ENCODE measurements at regions not wholly inside any gene's neighbourhood (a gene's known extent, or its start where the extent isn't known, plus 50 kb on each side); places are given as distances from the start of the nearest gene placed in this dataset.
"Not testable (repeated sequence)": the region's sequence is repeated elsewhere in the genome, so short reads cannot be mapped to it uniquely, and the experiment has no call there.

GRCh38 chr18:78497641-78498040, 482.0 kb upstream of the SALL3 start:
- TF ChIP-seq CTCF (IDR thresholded peaks at IDR 0.05; ENCODE audit: low read depth, low read length, missing control alignments), result no peak
- in situ Hi-C loops (cut with HindIII; ENCODE audit: low sequenced_read_pairs), result no loop called here
- no peak for DNase-seq (ENCODE audit: low read depth)
- no peak overlapping the region for H3K4me3 ChIP-seq (ENCODE audit: low read depth, low read length)

- no peak overlapping the region for H3K4me3 ChIP-seq (ENCODE audit: low read depth, low read length)
- no peak for DNase-seq (ENCODE audit: low read depth)
- in situ Hi-C loops (cut with HindIII; ENCODE audit: low sequenced_read_pairs), result no loop called here
- TF ChIP-seq CTCF (IDR thresholded peaks at IDR 0.05; ENCODE audit: low read depth, low read length, missing control alignments), result no peak
Measured at GRCh38 chr18:78499586-78499985, 480.0 kb upstream of the SALL3 start.

- in situ Hi-C loops (cut with HindIII; ENCODE audit: low sequenced_read_pairs), result no loop called here
- no peak for DNase-seq (ENCODE audit: low read depth)
- TF ChIP-seq CTCF (IDR thresholded peaks at IDR 0.05; ENCODE audit: low read depth, low read length, missing control alignments), result no peak
Measured at GRCh38 chr18:78501251-78501650, 478.4 kb upstream of the SALL3 start.

GRCh38 chr18:78503129-78503528, 476.5 kb upstream of the SALL3 start:
- no peak overlapping the region for H3K4me3 ChIP-seq (ENCODE audit: low read depth, low read length)
- no peak for DNase-seq (ENCODE audit: low read depth)
- TF ChIP-seq CTCF (IDR thresholded peaks at IDR 0.05; ENCODE audit: low read depth, low read length, missing control alignments), result no peak
- in situ Hi-C loops (cut with HindIII; ENCODE audit: low sequenced_read_pairs), result no loop called here

More at GRCh38 chr18:78501251-78501650, 478.4 kb upstream of the SALL3 start:
- no peak overlapping the region for H3K4me3 ChIP-seq (ENCODE audit: low read depth, low read length)

GRCh38 chr18:78505851-78506461, 473.7 kb upstream of the SALL3 start:
- TF ChIP-seq CTCF (IDR thresholded peaks at IDR 0.05; ENCODE audit: low read depth, low read length, missing control alignments), result no peak
- in situ Hi-C loops (cut with HindIII; ENCODE audit: low sequenced_read_pairs), result no loop called here

GRCh38 chr18:78507217-78507616, 472.4 kb upstream of the SALL3 start:
- no peak overlapping the region for H3K4me3 ChIP-seq (ENCODE audit: low read depth, low read length)
- in situ Hi-C loops (cut with HindIII; ENCODE audit: low sequenced_read_pairs), result no loop called here
- no peak for DNase-seq (ENCODE audit: low read depth)
- TF ChIP-seq CTCF (IDR thresholded peaks at IDR 0.05; ENCODE audit: low read depth, low read length, missing control alignments), result no peak

More at GRCh38 chr18:78505851-78506461, 473.7 kb upstream of the SALL3 start:
- H3K4me3 ChIP-seq (ENCODE audit: low read depth, low read length), result no peak overlapping the region
- no peak for DNase-seq (ENCODE audit: low read depth)

GRCh38 chr18:78508228-78508824, 471.3 kb upstream of the SALL3 start:
- in situ Hi-C loops (cut with HindIII; ENCODE audit: low sequenced_read_pairs); DNase-seq (ENCODE audit: low read depth); H3K4me3 ChIP-seq (ENCODE audit: low read depth, low read length): not testable (repeated sequence)

All from astrocyte of the cerebellum (primary cell).